Amniotic epithelial cell (primary cell): ENCODE measurements at regions not wholly inside any gene's neighbourhood (a gene's known extent, or its start where the extent isn't known, plus 50 kb on each side); places are given as distances from the start of the nearest gene placed in this dataset.
A peak's percentile ranks its signal among the peaks of the same experiment; 100 is the strongest.

Source experiments
- DNase-seq: peaks from one replicate; pipeline ENCODE4 v3.0.0-alpha.2; 2010; ENCODE audit warnings: low read depth

- DNase-seq: no peak
These were observed 245.2 kb upstream of the DACH1 start for GRCh38 chr13:72112216-72112615.

- DNase-seq: peak; percentile 5
These were observed 242.9 kb upstream of the DACH1 start for GRCh38 chr13:72109863-72110262.

GRCh38 chr13:72104656-72105180 is 237.7 kb upstream of the DACH1 start:
- peak; percentile 47 for DNase-seq

GRCh38 chr13:72101768-72102400 is 234.9 kb upstream of the DACH1 start:
- no peak for DNase-seq

DNA sequence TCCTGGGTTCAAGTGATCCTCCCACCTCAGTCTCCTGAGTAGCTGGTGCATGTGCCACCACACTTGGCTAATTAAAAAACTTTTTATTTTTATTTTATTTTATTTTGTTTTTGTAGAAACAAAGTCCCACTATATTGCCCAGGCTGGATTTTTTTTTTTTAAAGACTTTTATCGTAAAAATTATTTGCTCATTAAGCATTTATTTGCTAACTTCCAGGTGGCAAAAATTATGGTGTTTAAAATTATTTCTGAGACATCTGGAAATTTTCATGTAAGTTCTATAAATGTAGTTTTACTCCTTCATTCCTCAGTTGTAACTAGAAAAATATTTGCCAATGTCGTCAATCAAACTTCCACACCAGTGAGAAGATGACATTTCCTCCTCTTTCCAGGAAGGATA is 233.3 kb upstream of the DACH1 start:
- DNase-seq: no peak

DNA sequence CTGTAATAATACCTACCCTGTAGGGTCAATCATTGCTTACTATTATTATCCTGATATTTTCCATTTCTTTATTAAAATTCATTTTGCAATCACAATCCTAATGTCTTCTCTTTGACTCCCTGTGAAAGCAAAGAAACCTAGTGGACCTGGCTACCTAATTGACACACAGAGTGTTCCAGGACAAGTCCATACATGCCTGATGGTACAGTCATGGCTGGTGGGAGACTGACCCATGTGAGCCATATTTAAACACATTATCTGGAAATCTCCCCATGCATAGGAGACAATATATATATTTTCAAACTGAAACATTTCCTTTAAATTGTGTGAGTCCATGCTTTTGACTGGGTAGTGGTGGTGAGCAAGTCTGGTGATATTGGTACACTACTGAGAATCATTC is 230.6 kb upstream of the DACH1 start:
- no peak for DNase-seq

GRCh38 chr13:72093262-72093661 is 226.3 kb upstream of the DACH1 start:
- DNase-seq: no peak

DNA sequence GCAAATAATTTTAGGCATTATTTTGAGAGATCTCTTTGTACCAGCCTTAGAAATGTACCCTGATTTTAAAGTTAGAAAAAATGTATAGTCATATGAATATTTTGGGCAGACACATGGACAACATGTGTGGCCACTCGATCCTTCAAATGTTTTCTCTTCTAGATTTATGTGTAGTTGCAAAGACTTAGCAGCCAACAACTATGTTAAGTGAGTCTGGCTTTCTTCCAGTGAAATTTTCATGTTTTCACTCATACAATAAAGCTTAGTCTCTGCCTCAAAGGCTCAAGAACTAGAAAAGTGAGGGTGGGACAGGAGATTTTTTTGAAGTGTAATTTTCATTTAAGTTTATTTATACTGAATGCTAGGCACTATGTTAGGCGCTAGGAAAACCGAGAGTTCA is 207.7 kb upstream of the DACH1 start:
- no peak for DNase-seq

- DNase-seq: no peak
These were observed 205.3 kb upstream of the DACH1 start for GRCh38 chr13:72072261-72072660.

- no peak for DNase-seq
These were observed 204.7 kb upstream of the DACH1 start for GRCh38 chr13:72071713-72072112.

DNA sequence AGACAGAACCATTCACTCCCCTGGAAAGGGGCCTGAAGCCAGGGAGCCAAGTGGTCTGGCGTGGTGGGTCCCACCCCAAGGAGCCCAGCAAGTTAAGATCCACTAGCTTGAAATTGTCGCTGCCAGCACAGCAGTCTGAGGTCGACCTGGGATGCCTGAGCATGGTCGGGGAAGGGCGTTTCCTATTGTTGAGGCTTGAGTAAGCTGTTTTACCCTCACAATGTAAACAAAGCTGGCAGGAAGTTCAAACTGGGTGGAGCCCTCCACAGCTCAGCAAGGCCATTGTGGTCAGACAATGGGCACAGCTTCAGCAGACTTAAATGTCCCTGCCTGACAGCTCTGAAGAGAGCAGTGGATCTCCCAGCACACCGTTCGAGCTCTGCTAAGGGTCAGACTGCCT is 195.6 kb upstream of the DACH1 start:
- no peak for DNase-seq

DNA sequence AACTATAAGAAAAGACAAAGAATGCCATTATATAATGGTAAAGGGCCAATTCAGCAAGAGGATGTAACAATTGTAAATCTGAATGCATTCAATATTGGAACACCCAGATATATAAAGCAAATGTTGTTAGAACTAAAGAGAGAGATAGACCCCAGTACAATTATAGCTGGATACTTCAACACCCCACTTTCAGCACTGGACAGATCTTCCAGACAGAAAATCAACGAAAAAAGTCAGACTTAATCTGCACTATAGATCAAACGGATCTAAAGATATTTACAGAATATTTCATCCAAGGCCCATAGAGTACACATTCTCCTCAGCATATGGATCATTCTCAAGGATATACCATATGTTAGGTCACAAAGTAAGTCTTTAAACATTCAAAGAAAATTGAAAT is 194.6 kb upstream of the DACH1 start:
- no peak for DNase-seq

DNA sequence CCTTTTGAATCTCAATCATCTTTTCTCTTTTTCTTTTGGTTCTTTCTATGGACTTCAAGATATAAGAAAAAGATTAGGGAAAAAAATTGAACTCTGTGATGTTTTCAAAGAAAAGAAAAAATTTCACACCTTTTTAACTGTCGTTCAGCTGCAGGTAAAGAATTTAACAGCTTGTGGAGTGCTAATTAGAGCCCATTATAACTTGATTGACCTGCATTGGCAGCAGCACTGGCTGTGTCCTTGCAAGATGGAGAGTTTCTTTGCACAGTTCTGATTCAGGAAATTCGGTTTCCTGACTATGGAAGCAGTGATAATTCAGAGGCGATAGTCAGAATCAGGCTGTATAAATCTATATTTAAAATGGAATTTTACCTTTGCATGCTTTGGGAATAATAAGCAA is 183.2 kb upstream of the DACH1 start:
- no peak for DNase-seq

GRCh38 chr13:72043366-72043765 is 176.4 kb upstream of the DACH1 start:
- DNase-seq: no peak

- no peak for DNase-seq
These were observed 174.2 kb upstream of the DACH1 start for GRCh38 chr13:72041165-72041564.

- DNase-seq: no peak
These were observed 172.1 kb upstream of the DACH1 start for GRCh38 chr13:72039126-72039525.

- DNase-seq: no peak
These were observed 163.0 kb upstream of the DACH1 start for GRCh38 chr13:72029981-72030380.

DNA sequence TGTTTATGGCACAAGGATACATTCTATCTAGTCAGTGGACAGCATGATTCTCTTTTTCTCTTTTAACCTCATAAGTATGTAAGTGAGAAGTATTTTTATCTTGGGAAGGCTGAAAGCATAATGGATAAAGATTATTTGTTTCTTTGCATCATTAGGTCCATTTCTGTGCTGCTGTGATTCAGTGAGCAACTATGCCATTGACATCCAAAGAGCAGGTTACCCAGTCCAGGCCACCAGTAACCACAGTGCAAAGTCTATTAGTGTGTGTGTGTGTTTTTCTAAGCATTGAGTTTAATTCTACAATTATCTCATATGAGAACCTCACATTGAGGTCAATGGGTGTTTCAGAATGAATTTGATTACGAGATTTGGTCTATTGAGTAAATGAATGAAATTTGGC is 158.8 kb upstream of the DACH1 start:
- no peak for DNase-seq

GRCh38 chr13:72023895-72024294 is 156.9 kb upstream of the DACH1 start:
- no peak for DNase-seq

DNA sequence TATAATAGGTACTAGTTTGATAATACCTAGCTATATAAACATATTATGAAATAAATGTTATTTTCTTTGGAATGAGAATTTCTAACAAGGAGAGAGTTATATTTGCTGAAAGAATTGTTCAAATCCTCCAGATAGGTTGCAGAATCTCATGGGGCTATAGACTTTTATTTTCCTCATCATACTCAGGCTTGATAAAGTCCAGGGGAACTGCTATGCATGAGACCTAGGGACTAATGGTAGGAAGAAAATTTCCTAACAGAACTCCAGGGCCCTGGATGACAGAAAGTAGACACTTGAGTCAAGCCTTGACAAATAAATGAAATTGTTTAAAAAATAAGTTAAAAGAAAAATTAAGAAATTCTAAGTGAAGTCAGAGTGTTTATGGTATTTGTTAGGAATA is 138.5 kb upstream of the DACH1 start:
- DNase-seq: no peak

GRCh38 chr13:72004784-72005374 is 137.9 kb upstream of the DACH1 start:
- DNase-seq: no peak

DNA sequence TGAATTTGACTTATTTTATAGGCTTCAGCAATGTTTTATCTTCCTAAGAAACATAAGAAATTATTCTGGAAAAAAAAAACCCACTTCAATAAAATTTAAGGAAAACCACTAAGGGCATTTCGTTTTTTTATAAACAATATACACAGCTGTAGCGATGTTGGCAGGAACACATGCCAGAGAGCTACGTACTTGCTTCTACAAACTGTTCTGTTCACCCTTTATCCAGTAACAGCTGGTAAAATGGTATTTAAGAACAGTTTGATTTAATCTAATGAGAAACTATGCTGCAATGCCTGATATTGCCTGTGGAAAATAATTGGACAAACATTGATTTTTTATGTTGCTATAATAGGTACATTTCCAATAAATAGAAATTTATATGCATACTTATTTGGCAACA is 137.2 kb upstream of the DACH1 start:
- DNase-seq: no peak

- no peak for DNase-seq
These were observed 131.2 kb upstream of the DACH1 start for GRCh38 chr13:71998223-71998622.

DNA sequence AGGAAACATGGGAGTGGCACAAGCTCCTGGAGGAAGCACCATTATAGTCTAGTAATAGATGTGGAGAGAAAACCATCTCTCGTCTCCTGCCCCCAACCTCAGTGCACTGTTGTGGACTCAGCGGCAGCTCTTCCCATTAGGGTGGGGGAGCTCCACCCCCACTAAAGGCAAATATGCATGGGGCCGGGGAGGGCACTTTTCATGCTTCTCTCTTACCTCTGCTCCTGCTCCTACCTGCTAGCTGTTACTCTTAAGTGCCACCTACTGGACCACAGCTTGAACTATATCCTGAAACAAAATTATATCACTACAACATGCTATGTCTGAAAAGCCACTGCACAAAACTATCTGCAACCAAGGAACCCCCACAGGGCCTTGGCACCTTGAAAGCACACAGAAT is 112.6 kb upstream of the DACH1 start:
- DNase-seq: peak; percentile 4
